Right cardiac atrium (tissue), 5 donors: ENCODE measurements at regions not wholly inside any gene's neighbourhood (a gene's known extent, or its start where the extent isn't known, plus 50 kb on each side); places are given as distances from the start of the nearest gene placed in this dataset.
"Not testable (repeated sequence)": the region's sequence is repeated elsewhere in the genome, so short reads cannot be mapped to it uniquely, and the experiment has no call there.

Experiments
- ATAC-seq, 2 donors: fragments of 200-7000 bp; cut with Tn5 transposase; one replicate each; pipeline versions ENCODE4 v1.8.0 to v1.9.1; 2020; ENCODE audit warnings: moderate library complexity in 2 of 2, mild to moderate bottlenecking in 1 of 2
- DNase-seq, 3 donors: peaks; one replicate each; pipeline ENCODE4 v3.0.0-alpha.2; 2020
- H3K27ac ChIP-seq: one replicate; pipeline ENCODE4 v1.5.1; 2013; ENCODE audit warnings: mild to moderate bottlenecking, low read length, control low read depth, moderate library complexity
- H3K27me3 ChIP-seq: one replicate; pipeline ENCODE4 v1.6.1; 2013; ENCODE audit not compliant: control insufficient read depth, insufficient read depth
- H3K4me1 ChIP-seq: one replicate; pipeline ENCODE4 v1.6.1; 2013; ENCODE audit warnings: low read length; ENCODE audit not compliant: control insufficient read depth, insufficient read depth
- H3K4me3 ChIP-seq: one replicate; pipeline ENCODE4 v1.5.1; 2013; ENCODE audit warnings: low read length, control low read depth
- H3K9me3 ChIP-seq: one replicate; pipeline ENCODE4 v1.6.1; 2013; ENCODE audit warnings: low read length; ENCODE audit not compliant: control insufficient read depth
- WGBS: extraction: QIAGEN DNeasy Blood & Tissue Kit; methylation state at CpG from one replicate; pipeline ENCODE4 v1.1.7; 2013; 5-methylcytosine and 5-hydroxymethylcytosine counted together
- intact Hi-C, 4 donors: fragments of 100-400 bp; cut with DNase I; formaldehyde crosslinking; loops; one replicate each; pipeline versions ENCODE4 v1.11.0 to v1.14.0; 2022 to 2023
- donor health status: healthy with polysubstance abuse.
- donor health status: DM: no; HTN: yes; CAD: no.
- donor health status: DM: no; HTN: no; CAD: no.
- donor health status: DM: no; HTN: yes; CAD: no; lungs with severe emphysema.
- donor health status: DM: yes; HTN: yes; CAD: no.

- ATAC-seq (no peak), DNase-seq (no peak)
- Histone ChIP-seq H3K4me3 (no peak overlapping the region), H3K27ac (no peak overlapping the region), H3K9me3 (no peaks in the 10 kb centered on the region), H3K4me1 (no peaks in the 10 kb centered on the region), H3K27me3 (no peaks in the 10 kb centered on the region)
- WGBS: 60% methylated on average over 6 of the region's 6 CpGs
- intact Hi-C loops: no loop called here
These were observed 192.8 kb downstream of the LRIG3 start for GRCh38 chr12:58727521-58727920.

GRCh38 chr12:58728397-58728796 is 191.9 kb downstream of the LRIG3 start:
- 79% methylated on average over 1 of the region's 1 CpG for WGBS

GRCh38 chr12:58731096-58731495 is 189.2 kb downstream of the LRIG3 start:
- Histone ChIP-seq H3K27ac (no peak overlapping the region), H3K9me3 (no peaks in the 10 kb centered on the region), H3K4me1 (no peaks in the 10 kb centered on the region), H3K27me3 (no peaks in the 10 kb centered on the region), H3K4me3 (no peak overlapping the region)
- DNase-seq (no peak), ATAC-seq (no peak)
- intact Hi-C loops: no loop called here

More at GRCh38 chr12:58728397-58728796, 191.9 kb downstream of the LRIG3 start:
- Histone ChIP-seq H3K4me3 (no peak overlapping the region), H3K4me1 (no peaks in the 10 kb centered on the region), H3K27me3 (no peaks in the 10 kb centered on the region), H3K9me3 (no peaks in the 10 kb centered on the region), H3K27ac (no peak overlapping the region)
- intact Hi-C loops: no loop called here
- DNase-seq (no peak), ATAC-seq (no peak)

- no peaks in the 10 kb centered on the region for H3K9me3 ChIP-seq
- H3K27me3 ChIP-seq: no peaks in the 10 kb centered on the region
- no peak overlapping the region for H3K4me3 ChIP-seq
- no peak overlapping the region for H3K27ac ChIP-seq
- WGBS: 54% methylated on average over 3 of the region's 3 CpGs
- no peaks in the 10 kb centered on the region for H3K4me1 ChIP-seq
- ATAC-seq (no peak), DNase-seq (no peak)
- intact Hi-C loops: no loop called here
These were observed 187.4 kb downstream of the LRIG3 start for GRCh38 chr12:58732894-58733293.

GRCh38 chr12:58741226-58741625 is 179.1 kb downstream of the LRIG3 start:
- DNase-seq: no peak
- H3K27ac ChIP-seq: no peak overlapping the region
- no peaks in the 10 kb centered on the region for H3K27me3 ChIP-seq
- no peak for ATAC-seq
- 90% methylated on average over 2 of the region's 2 CpGs for WGBS
- no peaks in the 10 kb centered on the region for H3K9me3 ChIP-seq
- no peak overlapping the region for H3K4me3 ChIP-seq
- H3K4me1 ChIP-seq: no peaks in the 10 kb centered on the region
- intact Hi-C loops: no loop called here

- WGBS: 77% methylated on average over 4 of the region's 4 CpGs
- no peaks in the 10 kb centered on the region for H3K4me1 ChIP-seq
- intact Hi-C loops: no loop called here
- H3K27me3 ChIP-seq: no peaks in the 10 kb centered on the region
- DNase-seq (no peak), ATAC-seq (no peak)
- H3K9me3 ChIP-seq: no peaks in the 10 kb centered on the region
- no peak overlapping the region for H3K4me3 ChIP-seq
- H3K27ac ChIP-seq: no peak overlapping the region
These were observed 174.8 kb downstream of the LRIG3 start for GRCh38 chr12:58745348-58746125.

GRCh38 chr12:58747533-58747932 is 172.8 kb downstream of the LRIG3 start:
- 90% methylated on average over 2 of the region's 2 CpGs for WGBS
- H3K27ac ChIP-seq: no peak overlapping the region

GRCh38 chr12:58750484-58750883 is 169.8 kb downstream of the LRIG3 start:
- no peak overlapping the region for H3K4me3 ChIP-seq
- DNase-seq: peak in 1 of 3 donors; percentile 26
- H3K27me3 ChIP-seq: no peaks in the 10 kb centered on the region
- no peaks in the 10 kb centered on the region for H3K9me3 ChIP-seq
- H3K27ac ChIP-seq: no peak overlapping the region
- intact Hi-C loops: no loop called here
- no peak for ATAC-seq
- WGBS: 55% methylated on average over 3 of the region's 3 CpGs
- no peaks in the 10 kb centered on the region for H3K4me1 ChIP-seq

More at GRCh38 chr12:58747533-58747932, 172.8 kb downstream of the LRIG3 start:
- intact Hi-C loops: no loop called here
- H3K27me3 ChIP-seq: no peaks in the 10 kb centered on the region
- no peak overlapping the region for H3K4me3 ChIP-seq
- DNase-seq (no peak), ATAC-seq (no peak)
- no peaks in the 10 kb centered on the region for H3K9me3 ChIP-seq
- no peaks in the 10 kb centered on the region for H3K4me1 ChIP-seq

GRCh38 chr12:58757422-58757821 is 162.9 kb downstream of the LRIG3 start:
- peak in 1 of 2 donors; percentile 74 for ATAC-seq
- no peak for DNase-seq
- H3K27ac ChIP-seq: no peak overlapping the region
- H3K9me3 ChIP-seq: no peaks in the 10 kb centered on the region
- intact Hi-C loops: no loop called here
- H3K27me3 ChIP-seq: no peaks in the 10 kb centered on the region
- 63% methylated on average over 7 of the region's 7 CpGs for WGBS
- H3K4me3 ChIP-seq: no peak overlapping the region
- H3K4me1 ChIP-seq: no peaks in the 10 kb centered on the region

GRCh38 chr12:58759745-58760144 is 160.6 kb downstream of the LRIG3 start:
- H3K27me3 ChIP-seq, H3K9me3 ChIP-seq, intact Hi-C loops, DNase-seq, H3K4me3 ChIP-seq, H3K27ac ChIP-seq, ATAC-seq, H3K4me1 ChIP-seq: not testable (repeated sequence)
- WGBS: 0% methylated on average over 1 of the region's 1 CpG

GRCh38 chr12:58761308-58761707 is 159.0 kb downstream of the LRIG3 start:
- WGBS: 97% methylated on average over 1 of the region's 1 CpG
- H3K9me3 ChIP-seq: no peaks in the 10 kb centered on the region
- intact Hi-C loops: no loop called here
- no peak for DNase-seq
- no peaks in the 10 kb centered on the region for H3K27me3 ChIP-seq
- H3K4me3 ChIP-seq: no peak overlapping the region
- no peaks in the 10 kb centered on the region for H3K4me1 ChIP-seq
- H3K27ac ChIP-seq: no peak overlapping the region
- no peak for ATAC-seq
